ENCODE measurements at regions not wholly inside any gene's neighbourhood (a gene's known extent, or its start where the extent isn't known, plus 50 kb on each side); places are given as distances from the start of the nearest gene placed in this dataset.

DNA sequence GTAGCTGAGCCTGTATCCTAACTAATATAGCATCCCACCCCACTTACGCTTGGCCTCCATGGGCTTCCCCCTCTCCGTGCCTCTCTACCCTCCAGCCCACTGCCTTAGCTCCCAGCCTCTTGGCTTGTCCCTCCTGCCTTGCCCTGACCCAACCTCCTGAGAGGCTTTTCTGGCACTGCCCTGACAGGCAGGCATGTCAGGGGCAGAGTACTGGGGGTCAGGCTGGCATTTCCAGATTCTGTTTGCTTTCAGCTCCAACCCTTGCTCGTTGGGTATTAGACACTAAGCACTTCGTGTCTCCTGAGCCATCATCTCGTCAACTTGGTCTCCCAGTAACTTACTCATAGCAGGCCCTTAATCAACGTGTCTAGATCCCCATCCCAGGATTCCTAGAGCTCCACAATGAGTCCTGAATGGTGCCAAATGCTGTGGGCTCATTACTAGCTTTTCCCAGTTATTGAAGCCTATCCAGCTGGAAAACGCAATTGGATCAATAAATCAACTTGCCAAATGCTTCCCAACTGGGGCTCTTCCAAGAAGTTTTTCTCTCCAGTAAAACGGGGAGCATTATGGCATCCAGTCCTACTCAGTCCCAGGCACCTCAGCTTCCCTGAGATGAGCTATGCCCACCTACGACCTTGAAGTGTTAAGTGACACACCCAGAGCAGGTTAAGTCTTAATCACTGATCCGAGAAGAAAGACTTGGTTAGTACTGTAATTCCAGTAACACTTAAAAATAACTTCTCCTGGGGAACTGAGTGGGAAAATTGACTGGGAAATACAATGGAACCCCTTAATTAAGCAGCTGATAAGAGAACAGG is 78.5 kb upstream of the DLG1 start (continued):
- TF ChIP-seq ZBTB21 (CRISPR knock-in tag; IDR thresholded peaks at IDR 0.05; ENCODE audit: borderline replicate concordance) (no peak), SP1 (CRISPR knock-in tag; conservative IDR thresholded peaks at IDR 0.05) (no peak), TP53 (CRISPR knock-in tag; IDR thresholded peaks at IDR 0.05) (no peak), NR3C1 (CRISPR knock-in tag; conservative IDR thresholded peaks at IDR 0.05; ENCODE audit: low read depth) (no peak)

DNA sequence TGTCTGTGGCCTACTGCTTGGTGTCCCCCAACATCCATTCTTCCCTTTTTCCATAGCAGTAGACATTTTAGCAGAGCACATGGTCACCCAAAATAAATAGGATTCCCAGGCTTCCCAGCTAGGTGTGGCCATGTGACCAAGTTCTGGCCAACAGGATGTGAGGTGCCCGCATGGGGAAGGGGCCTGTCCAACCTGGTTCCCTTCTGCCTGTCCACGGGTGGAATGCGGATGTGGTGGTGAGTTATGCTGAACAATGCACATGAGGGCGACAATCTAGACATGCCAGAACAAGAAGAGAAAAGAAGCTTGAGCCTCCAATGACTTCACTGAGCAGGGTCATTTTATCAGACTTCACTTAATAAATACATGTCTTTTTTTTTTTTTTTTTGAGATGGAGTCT is 77.6 kb upstream of the DLG1 start:
- ChIA-PET POLR2A (no interaction called here), CTCF (no interaction called here)
- no peaks in the 10 kb centered on the region for H3K36me3 Mint-ChIP-seq
- peaks cover 16% of the 10 kb centered on the region for H3K4me1 Mint-ChIP-seq
- TF ChIP-seq, protein P1, sequence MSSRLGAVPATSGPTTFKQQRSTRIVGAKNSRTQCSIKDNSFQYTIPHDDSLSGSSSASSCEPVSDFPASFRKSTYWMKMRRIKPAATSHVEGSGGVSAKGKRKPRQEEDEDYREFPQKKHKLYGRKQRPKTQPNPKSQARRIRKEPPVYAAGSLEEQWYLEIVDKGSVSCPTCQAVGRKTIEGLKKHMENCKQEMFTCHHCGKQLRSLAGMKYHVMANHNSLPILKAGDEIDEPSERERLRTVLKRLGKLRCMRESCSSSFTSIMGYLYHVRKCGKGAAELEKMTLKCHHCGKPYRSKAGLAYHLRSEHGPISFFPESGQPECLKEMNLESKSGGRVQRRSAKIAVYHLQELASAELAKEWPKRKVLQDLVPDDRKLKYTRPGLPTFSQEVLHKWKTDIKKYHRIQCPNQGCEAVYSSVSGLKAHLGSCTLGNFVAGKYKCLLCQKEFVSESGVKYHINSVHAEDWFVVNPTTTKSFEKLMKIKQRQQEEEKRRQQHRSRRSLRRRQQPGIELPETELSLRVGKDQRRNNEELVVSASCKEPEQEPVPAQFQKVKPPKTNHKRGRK (CRISPR knock-in tag; IDR thresholded peaks at IDR 0.05; ENCODE audit: borderline replicate concordance): no peak
- TF ChIP-seq ZNF423 (CRISPR knock-in tag; IDR thresholded peaks at IDR 0.05) (no peak), RORB (CRISPR knock-in tag; IDR thresholded peaks at IDR 0.05) (no peak), ZNF671 (CRISPR knock-in tag; IDR thresholded peaks at IDR 0.05) (no peak), FOXK1 (CRISPR knock-in tag; IDR thresholded peaks at IDR 0.05) (no peak), SOX15 (CRISPR knock-in tag; IDR thresholded peaks at IDR 0.05) (no peak), CREM (CRISPR knock-in tag; IDR thresholded peaks at IDR 0.05) (no peak), NFATC4 (CRISPR knock-in tag; IDR thresholded peaks at IDR 0.05) (no peak), ESRRA (CRISPR knock-in tag; IDR thresholded peaks at IDR 0.05; ENCODE audit: borderline replicate concordance) (no peak), ETV6 (CRISPR knock-in tag; IDR thresholded peaks at IDR 0.05) (no peak)
- TF ChIP-seq, protein P2, sequence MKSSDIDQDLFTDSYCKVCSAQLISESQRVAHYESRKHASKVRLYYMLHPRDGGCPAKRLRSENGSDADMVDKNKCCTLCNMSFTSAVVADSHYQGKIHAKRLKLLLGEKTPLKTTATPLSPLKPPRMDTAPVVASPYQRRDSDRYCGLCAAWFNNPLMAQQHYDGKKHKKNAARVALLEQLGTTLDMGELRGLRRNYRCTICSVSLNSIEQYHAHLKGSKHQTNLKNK (CRISPR knock-in tag; IDR thresholded peaks at IDR 0.05): no peak
- TF ChIP-seq, protein P3, sequence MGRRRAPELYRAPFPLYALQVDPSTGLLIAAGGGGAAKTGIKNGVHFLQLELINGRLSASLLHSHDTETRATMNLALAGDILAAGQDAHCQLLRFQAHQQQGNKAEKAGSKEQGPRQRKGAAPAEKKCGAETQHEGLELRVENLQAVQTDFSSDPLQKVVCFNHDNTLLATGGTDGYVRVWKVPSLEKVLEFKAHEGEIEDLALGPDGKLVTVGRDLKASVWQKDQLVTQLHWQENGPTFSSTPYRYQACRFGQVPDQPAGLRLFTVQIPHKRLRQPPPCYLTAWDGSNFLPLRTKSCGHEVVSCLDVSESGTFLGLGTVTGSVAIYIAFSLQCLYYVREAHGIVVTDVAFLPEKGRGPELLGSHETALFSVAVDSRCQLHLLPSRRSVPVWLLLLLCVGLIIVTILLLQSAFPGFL (CRISPR knock-in tag; IDR thresholded peaks at IDR 0.05; ENCODE audit: borderline replicate concordance): no peak
- TF ChIP-seq, protein P4, sequence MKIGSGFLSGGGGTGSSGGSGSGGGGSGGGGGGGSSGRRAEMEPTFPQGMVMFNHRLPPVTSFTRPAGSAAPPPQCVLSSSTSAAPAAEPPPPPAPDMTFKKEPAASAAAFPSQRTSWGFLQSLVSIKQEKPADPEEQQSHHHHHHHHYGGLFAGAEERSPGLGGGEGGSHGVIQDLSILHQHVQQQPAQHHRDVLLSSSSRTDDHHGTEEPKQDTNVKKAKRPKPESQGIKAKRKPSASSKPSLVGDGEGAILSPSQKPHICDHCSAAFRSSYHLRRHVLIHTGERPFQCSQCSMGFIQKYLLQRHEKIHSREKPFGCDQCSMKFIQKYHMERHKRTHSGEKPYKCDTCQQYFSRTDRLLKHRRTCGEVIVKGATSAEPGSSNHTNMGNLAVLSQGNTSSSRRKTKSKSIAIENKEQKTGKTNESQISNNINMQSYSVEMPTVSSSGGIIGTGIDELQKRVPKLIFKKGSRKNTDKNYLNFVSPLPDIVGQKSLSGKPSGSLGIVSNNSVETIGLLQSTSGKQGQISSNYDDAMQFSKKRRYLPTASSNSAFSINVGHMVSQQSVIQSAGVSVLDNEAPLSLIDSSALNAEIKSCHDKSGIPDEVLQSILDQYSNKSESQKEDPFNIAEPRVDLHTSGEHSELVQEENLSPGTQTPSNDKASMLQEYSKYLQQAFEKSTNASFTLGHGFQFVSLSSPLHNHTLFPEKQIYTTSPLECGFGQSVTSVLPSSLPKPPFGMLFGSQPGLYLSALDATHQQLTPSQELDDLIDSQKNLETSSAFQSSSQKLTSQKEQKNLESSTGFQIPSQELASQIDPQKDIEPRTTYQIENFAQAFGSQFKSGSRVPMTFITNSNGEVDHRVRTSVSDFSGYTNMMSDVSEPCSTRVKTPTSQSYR (CRISPR knock-in tag; IDR thresholded peaks at IDR 0.05): no peak
- TF ChIP-seq, protein P5, sequence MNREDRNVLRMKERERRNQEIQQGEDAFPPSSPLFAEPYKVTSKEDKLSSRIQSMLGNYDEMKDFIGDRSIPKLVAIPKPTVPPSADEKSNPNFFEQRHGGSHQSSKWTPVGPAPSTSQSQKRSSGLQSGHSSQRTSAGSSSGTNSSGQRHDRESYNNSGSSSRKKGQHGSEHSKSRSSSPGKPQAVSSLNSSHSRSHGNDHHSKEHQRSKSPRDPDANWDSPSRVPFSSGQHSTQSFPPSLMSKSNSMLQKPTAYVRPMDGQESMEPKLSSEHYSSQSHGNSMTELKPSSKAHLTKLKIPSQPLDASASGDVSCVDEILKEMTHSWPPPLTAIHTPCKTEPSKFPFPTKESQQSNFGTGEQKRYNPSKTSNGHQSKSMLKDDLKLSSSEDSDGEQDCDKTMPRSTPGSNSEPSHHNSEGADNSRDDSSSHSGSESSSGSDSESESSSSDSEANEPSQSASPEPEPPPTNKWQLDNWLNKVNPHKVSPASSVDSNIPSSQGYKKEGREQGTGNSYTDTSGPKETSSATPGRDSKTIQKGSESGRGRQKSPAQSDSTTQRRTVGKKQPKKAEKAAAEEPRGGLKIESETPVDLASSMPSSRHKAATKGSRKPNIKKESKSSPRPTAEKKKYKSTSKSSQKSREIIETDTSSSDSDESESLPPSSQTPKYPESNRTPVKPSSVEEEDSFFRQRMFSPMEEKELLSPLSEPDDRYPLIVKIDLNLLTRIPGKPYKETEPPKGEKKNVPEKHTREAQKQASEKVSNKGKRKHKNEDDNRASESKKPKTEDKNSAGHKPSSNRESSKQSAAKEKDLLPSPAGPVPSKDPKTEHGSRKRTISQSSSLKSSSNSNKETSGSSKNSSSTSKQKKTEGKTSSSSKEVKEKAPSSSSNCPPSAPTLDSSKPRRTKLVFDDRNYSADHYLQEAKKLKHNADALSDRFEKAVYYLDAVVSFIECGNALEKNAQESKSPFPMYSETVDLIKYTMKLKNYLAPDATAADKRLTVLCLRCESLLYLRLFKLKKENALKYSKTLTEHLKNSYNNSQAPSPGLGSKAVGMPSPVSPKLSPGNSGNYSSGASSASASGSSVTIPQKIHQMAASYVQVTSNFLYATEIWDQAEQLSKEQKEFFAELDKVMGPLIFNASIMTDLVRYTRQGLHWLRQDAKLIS (CRISPR knock-in tag; IDR thresholded peaks at IDR 0.05; ENCODE audit: borderline replicate concordance): no peak
- TF ChIP-seq, protein P6, sequence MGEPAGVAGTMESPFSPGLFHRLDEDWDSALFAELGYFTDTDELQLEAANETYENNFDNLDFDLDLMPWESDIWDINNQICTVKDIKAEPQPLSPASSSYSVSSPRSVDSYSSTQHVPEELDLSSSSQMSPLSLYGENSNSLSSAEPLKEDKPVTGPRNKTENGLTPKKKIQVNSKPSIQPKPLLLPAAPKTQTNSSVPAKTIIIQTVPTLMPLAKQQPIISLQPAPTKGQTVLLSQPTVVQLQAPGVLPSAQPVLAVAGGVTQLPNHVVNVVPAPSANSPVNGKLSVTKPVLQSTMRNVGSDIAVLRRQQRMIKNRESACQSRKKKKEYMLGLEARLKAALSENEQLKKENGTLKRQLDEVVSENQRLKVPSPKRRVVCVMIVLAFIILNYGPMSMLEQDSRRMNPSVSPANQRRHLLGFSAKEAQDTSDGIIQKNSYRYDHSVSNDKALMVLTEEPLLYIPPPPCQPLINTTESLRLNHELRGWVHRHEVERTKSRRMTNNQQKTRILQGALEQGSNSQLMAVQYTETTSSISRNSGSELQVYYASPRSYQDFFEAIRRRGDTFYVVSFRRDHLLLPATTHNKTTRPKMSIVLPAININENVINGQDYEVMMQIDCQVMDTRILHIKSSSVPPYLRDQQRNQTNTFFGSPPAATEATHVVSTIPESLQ (CRISPR knock-in tag; IDR thresholded peaks at IDR 0.05): no peak
- TF ChIP-seq, protein P7, sequence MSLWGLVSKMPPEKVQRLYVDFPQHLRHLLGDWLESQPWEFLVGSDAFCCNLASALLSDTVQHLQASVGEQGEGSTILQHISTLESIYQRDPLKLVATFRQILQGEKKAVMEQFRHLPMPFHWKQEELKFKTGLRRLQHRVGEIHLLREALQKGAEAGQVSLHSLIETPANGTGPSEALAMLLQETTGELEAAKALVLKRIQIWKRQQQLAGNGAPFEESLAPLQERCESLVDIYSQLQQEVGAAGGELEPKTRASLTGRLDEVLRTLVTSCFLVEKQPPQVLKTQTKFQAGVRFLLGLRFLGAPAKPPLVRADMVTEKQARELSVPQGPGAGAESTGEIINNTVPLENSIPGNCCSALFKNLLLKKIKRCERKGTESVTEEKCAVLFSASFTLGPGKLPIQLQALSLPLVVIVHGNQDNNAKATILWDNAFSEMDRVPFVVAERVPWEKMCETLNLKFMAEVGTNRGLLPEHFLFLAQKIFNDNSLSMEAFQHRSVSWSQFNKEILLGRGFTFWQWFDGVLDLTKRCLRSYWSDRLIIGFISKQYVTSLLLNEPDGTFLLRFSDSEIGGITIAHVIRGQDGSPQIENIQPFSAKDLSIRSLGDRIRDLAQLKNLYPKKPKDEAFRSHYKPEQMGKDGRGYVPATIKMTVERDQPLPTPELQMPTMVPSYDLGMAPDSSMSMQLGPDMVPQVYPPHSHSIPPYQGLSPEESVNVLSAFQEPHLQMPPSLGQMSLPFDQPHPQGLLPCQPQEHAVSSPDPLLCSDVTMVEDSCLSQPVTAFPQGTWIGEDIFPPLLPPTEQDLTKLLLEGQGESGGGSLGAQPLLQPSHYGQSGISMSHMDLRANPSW (CRISPR knock-in tag; conservative IDR thresholded peaks at IDR 0.05; ENCODE audit: low read depth): no peak
- no peaks in the 10 kb centered on the region for H3K27me3 Mint-ChIP-seq (ENCODE audit: low read depth)
- no peak overlapping the region for H3K4me3 Mint-ChIP-seq
- H3K9me3 Mint-ChIP-seq: no peaks in the 10 kb centered on the region
- no peak for ATAC-seq
- no peak overlapping the region for H3K27ac Mint-ChIP-seq
- no peak for DNase-seq (ENCODE audit: low spot score)
